ENCODE measurements at regions not wholly inside any gene's neighbourhood (a gene's known extent, or its start where the extent isn't known, plus 50 kb on each side); places are given as distances from the start of the nearest gene placed in this dataset.

DNA sequence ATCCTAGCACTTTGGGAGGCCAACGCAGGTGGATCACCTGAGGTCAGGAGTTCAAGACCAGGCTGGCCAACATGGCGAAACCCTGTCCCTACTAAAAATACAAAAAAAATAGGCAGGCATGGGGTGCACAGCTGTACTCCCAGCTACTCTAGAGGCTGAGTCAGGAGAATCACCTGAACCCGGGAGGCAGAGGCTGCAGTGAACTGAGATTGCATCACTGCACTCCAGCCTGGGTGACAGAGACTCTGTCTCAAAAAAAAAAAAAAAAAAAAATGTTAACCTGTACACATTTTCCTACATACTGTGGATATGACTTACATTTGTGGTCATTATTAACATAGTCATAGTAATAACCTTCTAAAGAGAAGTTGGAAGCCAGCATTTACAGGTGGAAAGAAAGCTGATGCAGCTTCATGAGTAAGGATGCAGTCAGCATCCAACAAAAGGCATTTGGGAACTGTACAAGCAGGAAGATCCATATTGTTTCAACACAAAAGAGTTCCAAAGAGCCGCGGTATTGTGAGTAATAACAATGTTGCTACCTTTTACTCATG lies 186.2 kb downstream of the GPX5 start:
- intact Hi-C loops (cut with micrococcal nuclease; ENCODE audit: unreplicated experiment), result no loop called here
- no TSS peak for BruUV-seq (replicated peaks)
- Histone ChIP-seq H3K36me3 (ENCODE audit: low read depth) (no peaks in the 10 kb centered on the region), H3K27me3 (ENCODE audit: insufficient read depth, low read depth) (no peaks in the 10 kb centered on the region), H3K4me1 (replicated peaks; ENCODE audit: insufficient read depth) (no peaks in the 10 kb centered on the region), H4K20me1 (ENCODE audit: insufficient read depth) (no peaks in the 10 kb centered on the region), H3K9me2 (ENCODE audit: insufficient read depth) (no peaks in the 10 kb centered on the region), H2AFZ (no peak overlapping the region), H3K27ac (no peak overlapping the region), H3F3A (ENCODE audit: insufficient read depth, low read depth) (peaks cover 24% of the 10 kb centered on the region), H3K4me3 (no peak overlapping the region), H3K79me2 (ENCODE audit: low read depth) (no peaks in the 10 kb centered on the region), H3K4me2 (no peak overlapping the region), H3K9me3 (ENCODE audit: insufficient read depth, low read depth) (peaks cover 7% of the 10 kb centered on the region; the same call in 1 of the 2 replicates)
- TF ChIP-seq, protein P1, sequence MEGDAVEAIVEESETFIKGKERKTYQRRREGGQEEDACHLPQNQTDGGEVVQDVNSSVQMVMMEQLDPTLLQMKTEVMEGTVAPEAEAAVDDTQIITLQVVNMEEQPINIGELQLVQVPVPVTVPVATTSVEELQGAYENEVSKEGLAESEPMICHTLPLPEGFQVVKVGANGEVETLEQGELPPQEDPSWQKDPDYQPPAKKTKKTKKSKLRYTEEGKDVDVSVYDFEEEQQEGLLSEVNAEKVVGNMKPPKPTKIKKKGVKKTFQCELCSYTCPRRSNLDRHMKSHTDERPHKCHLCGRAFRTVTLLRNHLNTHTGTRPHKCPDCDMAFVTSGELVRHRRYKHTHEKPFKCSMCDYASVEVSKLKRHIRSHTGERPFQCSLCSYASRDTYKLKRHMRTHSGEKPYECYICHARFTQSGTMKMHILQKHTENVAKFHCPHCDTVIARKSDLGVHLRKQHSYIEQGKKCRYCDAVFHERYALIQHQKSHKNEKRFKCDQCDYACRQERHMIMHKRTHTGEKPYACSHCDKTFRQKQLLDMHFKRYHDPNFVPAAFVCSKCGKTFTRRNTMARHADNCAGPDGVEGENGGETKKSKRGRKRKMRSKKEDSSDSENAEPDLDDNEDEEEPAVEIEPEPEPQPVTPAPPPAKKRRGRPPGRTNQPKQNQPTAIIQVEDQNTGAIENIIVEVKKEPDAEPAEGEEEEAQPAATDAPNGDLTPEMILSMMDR (conservative IDR thresholded peaks at IDR 0.05), result no peak
- no peak for TF ChIP-seq EZH2 (IDR thresholded peaks at IDR 0.05; ENCODE audit: low read depth)
- DNase-seq, result no peak
- ChIA-PET CTCF (no interaction called here), POLR2A (ENCODE audit: unreplicated experiment) (no interaction called here)

DNA sequence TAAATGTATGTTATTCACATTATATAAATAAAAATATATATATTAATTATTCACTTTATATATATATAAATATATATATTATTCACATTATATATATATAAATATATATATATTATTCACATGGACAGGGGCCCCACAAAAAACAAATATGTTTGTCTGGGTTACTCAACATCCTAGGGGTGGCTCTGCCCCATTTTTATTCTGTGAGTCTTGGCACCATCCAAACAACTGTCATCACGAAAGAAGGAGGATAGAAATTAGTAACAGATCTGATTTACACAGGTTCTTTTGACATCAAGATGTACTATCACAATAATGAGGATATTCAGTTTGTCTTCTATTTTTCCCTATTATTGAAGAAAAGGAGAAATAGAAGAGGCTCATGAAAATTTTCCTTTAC lies 187.3 kb downstream of the GPX5 start:
- H3K27ac ChIP-seq, result no peak overlapping the region
- peaks cover 4% of the 10 kb centered on the region; the same call in 1 of the 2 replicates for H3K9me3 ChIP-seq (ENCODE audit: insufficient read depth, low read depth)
- ChIA-PET POLR2A (ENCODE audit: unreplicated experiment) (interaction anchor here (0.6 kb wide), 1 partner anchor 297 kb away, joined by 5 read pairs; no protein-coding TSS in a partner anchor), CTCF (no interaction called here)
- no peaks in the 10 kb centered on the region for H3K79me2 ChIP-seq (ENCODE audit: low read depth)
- no peak overlapping the region for H2AFZ ChIP-seq
- no peak for DNase-seq
- TF ChIP-seq EZH2 (IDR thresholded peaks at IDR 0.05; ENCODE audit: low read depth), result no peak
- TF ChIP-seq, protein P1 (conservative IDR thresholded peaks at IDR 0.05), result no peak
- no peaks in the 10 kb centered on the region for H3K27me3 ChIP-seq (ENCODE audit: insufficient read depth, low read depth)
- BruUV-seq (replicated peaks), result no TSS peak
- peaks cover 24% of the 10 kb centered on the region for H3F3A ChIP-seq (ENCODE audit: insufficient read depth, low read depth)
- no peak overlapping the region for H3K4me2 ChIP-seq
- no peaks in the 10 kb centered on the region for H3K36me3 ChIP-seq (ENCODE audit: low read depth)
- H4K20me1 ChIP-seq (ENCODE audit: insufficient read depth), result no peaks in the 10 kb centered on the region
- H3K4me1 ChIP-seq (replicated peaks; ENCODE audit: insufficient read depth), result no peaks in the 10 kb centered on the region
- H3K4me3 ChIP-seq, result no peak overlapping the region
- H3K9me2 ChIP-seq (ENCODE audit: insufficient read depth), result no peaks in the 10 kb centered on the region
- intact Hi-C loops (cut with micrococcal nuclease; ENCODE audit: unreplicated experiment), result no loop called here

DNA sequence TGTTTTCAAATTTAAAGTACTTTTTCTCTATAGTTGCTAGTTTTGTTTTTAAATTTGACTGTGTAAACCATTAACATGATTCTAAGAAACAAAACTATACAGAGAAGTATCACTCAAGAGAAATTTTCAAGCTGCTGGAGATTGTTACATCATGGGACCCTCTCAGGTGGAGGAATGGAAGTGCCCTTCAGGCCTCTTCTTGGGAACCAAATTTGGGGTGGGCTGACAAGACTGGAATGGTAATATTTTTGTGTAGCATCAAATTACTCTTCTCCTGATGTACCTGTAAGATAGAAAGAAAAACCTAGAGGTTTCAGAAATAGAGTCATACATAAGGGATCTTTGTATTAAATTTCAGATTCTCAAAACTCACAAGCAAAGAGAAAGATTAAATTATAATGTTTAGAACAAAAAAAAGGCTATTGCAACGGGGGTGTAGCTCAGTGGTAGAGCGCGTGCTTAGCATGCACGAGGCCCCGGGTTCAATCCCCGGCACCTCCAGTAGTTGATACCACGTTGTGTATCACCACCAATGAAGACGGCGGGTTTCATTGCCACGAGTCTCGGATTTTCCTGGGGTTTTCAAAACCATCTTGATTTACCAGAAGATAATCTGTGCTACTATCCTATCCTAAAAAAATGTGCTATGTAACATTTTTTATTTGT lies 193.7 kb downstream of the GPX5 start:
- Histone ChIP-seq H4K20me1 (ENCODE audit: insufficient read depth) (no peaks in the 10 kb centered on the region), H2AFZ (no peak overlapping the region), H3K9me2 (ENCODE audit: insufficient read depth) (no peaks in the 10 kb centered on the region), H3K36me3 (ENCODE audit: low read depth) (no peaks in the 10 kb centered on the region), H3K79me2 (ENCODE audit: low read depth) (no peaks in the 10 kb centered on the region), H3K27me3 (ENCODE audit: insufficient read depth, low read depth) (no peaks in the 10 kb centered on the region), H3K4me1 (replicated peaks; ENCODE audit: insufficient read depth) (no peaks in the 10 kb centered on the region), H3K4me3 (no peak overlapping the region), H3K9me3 (ENCODE audit: insufficient read depth, low read depth) (no peaks in the 10 kb centered on the region; the same call in 1 of the 2 replicates), H3K4me2 (peak overlapping the region; percentile 25; the same call in 1 of the 2 replicates), H3K27ac (no peak overlapping the region), H3F3A (ENCODE audit: insufficient read depth, low read depth) (no peaks in the 10 kb centered on the region)
- intact Hi-C loops (cut with micrococcal nuclease; ENCODE audit: unreplicated experiment), result no loop called here
- no TSS peak for BruUV-seq (replicated peaks)
- POLR2A ChIA-PET (ENCODE audit: unreplicated experiment), result interaction anchor here (0.6 kb wide), 1 partner anchor 794 kb away, joined by 5 read pairs; no protein-coding TSS in a partner anchor
- DNase-seq, result no peak
- CTCF ChIA-PET, result no interaction called here
- no peak for TF ChIP-seq EZH2 (IDR thresholded peaks at IDR 0.05; ENCODE audit: low read depth)
- TF ChIP-seq, protein P1 (conservative IDR thresholded peaks at IDR 0.05), result no peak

Measured in PC-9 (cell line).